Inflammatory macrophage treated with lipopolysaccharide for 4 hours (primary cell): ENCODE measurements at regions not wholly inside any gene's neighbourhood (a gene's known extent, or its start where the extent isn't known, plus 50 kb on each side); places are given as distances from the start of the nearest gene placed in this dataset.
A peak's percentile ranks its signal among the peaks of the same experiment; 100 is the strongest.
"Not testable (repeated sequence)": the region's sequence is repeated elsewhere in the genome, so short reads cannot be mapped to it uniquely, and the experiment has no call there.

Experiments
- DNase-seq: peaks from one replicate; pipeline ENCODE4 v3.0.0-alpha.2; 2020

- DNase-seq, result no peak
These were observed 493.5 kb upstream of the RGS6 start for GRCh38 chr14:71438684-71439083.

GRCh38 chr14:71441126-71441525, 491.1 kb upstream of the RGS6 start:
- DNase-seq, result no peak

GRCh38 chr14:71444030-71444822, 488.0 kb upstream of the RGS6 start:
- no peak for DNase-seq

GRCh38 chr14:71448431-71449315, 483.6 kb upstream of the RGS6 start:
- no peak for DNase-seq

- DNase-seq, result no peak
These were observed 482.7 kb upstream of the RGS6 start for GRCh38 chr14:71449316-71450055.

- DNase-seq, result no peak
These were observed 480.7 kb upstream of the RGS6 start for GRCh38 chr14:71451501-71451900.

GRCh38 chr14:71452539-71452938, 479.7 kb upstream of the RGS6 start:
- peak; percentile 56 for DNase-seq

- DNase-seq, result peak; percentile 49
These were observed 479.2 kb upstream of the RGS6 start for GRCh38 chr14:71452987-71453386.

GRCh38 chr14:71454010-71454409, 478.2 kb upstream of the RGS6 start:
- DNase-seq, result no peak

- no peak for DNase-seq
These were observed 477.5 kb upstream of the RGS6 start for GRCh38 chr14:71454513-71455332.

GRCh38 chr14:71460091-71460490, 472.1 kb upstream of the RGS6 start:
- no peak for DNase-seq

- not testable (repeated sequence) for DNase-seq
These were observed 470.6 kb upstream of the RGS6 start for GRCh38 chr14:71461617-71462016.

- no peak for DNase-seq
These were observed 468.4 kb upstream of the RGS6 start for GRCh38 chr14:71463807-71464206.

- DNase-seq, result no peak
These were observed 467.4 kb upstream of the RGS6 start for GRCh38 chr14:71464840-71465239.

- DNase-seq, result no peak
These were observed 466.9 kb upstream of the RGS6 start for GRCh38 chr14:71465316-71465715.

- no peak for DNase-seq
These were observed 466.0 kb upstream of the RGS6 start for GRCh38 chr14:71466251-71466650.

- DNase-seq, result no peak
These were observed 465.3 kb upstream of the RGS6 start for GRCh38 chr14:71466946-71467345.

GRCh38 chr14:71467361-71467811, 464.8 kb upstream of the RGS6 start:
- DNase-seq, result no peak

- DNase-seq, result no peak
These were observed 463.5 kb upstream of the RGS6 start for GRCh38 chr14:71468701-71469100.

GRCh38 chr14:71469643-71470335, 462.4 kb upstream of the RGS6 start:
- DNase-seq, result no peak

GRCh38 chr14:71471634-71472355, 460.4 kb upstream of the RGS6 start:
- DNase-seq, result no peak
